PC-9 (cell line): ENCODE measurements at regions not wholly inside any gene's neighbourhood (a gene's known extent, or its start where the extent isn't known, plus 50 kb on each side); places are given as distances from the start of the nearest gene placed in this dataset.

ENCODE experiments used
- BruUV-seq: library from RNA; stranded (reverse); fragments of 400-500 nt; replicated peaks from 2 replicates; lab custom pipeline; 2021; lab: Mats Ljungman, UMichigan
- CTCF ChIA-PET: fragments of 300-600 bp; sonication (Branson Sonifier 250); formaldehyde crosslinking; loops from one replicate; lab custom pipeline; 2022; ENCODE audit warnings: antibody characterized with exemption; lab: Charles Lee
- POLR2A ChIA-PET: fragments of 300-600 bp; sonication (Branson Sonifier 250); formaldehyde crosslinking; loops from one replicate; lab custom pipeline; 2022; ENCODE audit warnings: antibody characterized with exemption; ENCODE audit not compliant: unreplicated experiment; lab: Charles Lee
- DNase-seq, 2 experiments: peaks; one replicate each; pipeline versions ENCODE4 v3.0.0 to v3.0.0-alpha.2; 2015 to 2022; ENCODE audit warnings: mixed read lengths in 1 of 2
- H2AFZ ChIP-seq: fragments of 200-600 bp; sonication (generic); 2 replicates; pipeline ENCODE4 v1.8.1; 2017; ENCODE audit warnings: antibody characterized with exemption
- H3F3A ChIP-seq: fragments of 200-600 bp; sonication (generic); 2 replicates; pipeline ENCODE4 v1.8.1; 2017; ENCODE audit warnings: antibody characterized with exemption, mild to moderate bottlenecking, low read depth; ENCODE audit not compliant: insufficient read depth
- H3K27ac ChIP-seq: fragments of 200-600 bp; sonication (generic); 2 replicates; pipeline ENCODE4 v1.6.1; 2016; ENCODE audit warnings: mixed run types
- H3K27me3 ChIP-seq: fragments of 200-600 bp; sonication (generic); 2 replicates; pipeline ENCODE4 v1.6.1; 2016; ENCODE audit warnings: low read depth, mixed run types; ENCODE audit not compliant: insufficient read depth
- H3K36me3 ChIP-seq: fragments of 200-600 bp; sonication (generic); 2 replicates; pipeline ENCODE4 v1.6.1; 2016; ENCODE audit warnings: low read depth, mixed run types
- H3K4me1 ChIP-seq: fragments of 200-600 bp; sonication (generic); replicated peaks from 2 replicates; pipeline ENCODE4 v1.6.1; 2016; ENCODE audit warnings: mixed run types; ENCODE audit not compliant: insufficient read depth
- H3K4me2 ChIP-seq: fragments of 200-600 bp; sonication (generic); 2 replicates; pipeline ENCODE4 v1.6.1; 2017; ENCODE audit warnings: mixed run types
- H3K4me3 ChIP-seq: fragments of 200-600 bp; sonication (generic); 2 replicates; pipeline ENCODE4 v1.6.1; 2016; ENCODE audit warnings: mixed run types
- H3K79me2 ChIP-seq: fragments of 200-600 bp; sonication (generic); 2 replicates; pipeline ENCODE4 v1.6.1; 2017; ENCODE audit warnings: low read depth, mixed run types
- H3K9me2 ChIP-seq: fragments of 200-600 bp; sonication (generic); 2 replicates; pipeline ENCODE4 v1.8.1; 2017; ENCODE audit warnings: mild to moderate bottlenecking; ENCODE audit not compliant: insufficient read depth
- H3K9me3 ChIP-seq: fragments of 200-600 bp; sonication (generic); 2 replicates; pipeline ENCODE4 v1.8.1; 2016; ENCODE audit warnings: low read depth; ENCODE audit not compliant: insufficient read depth
- H4K20me1 ChIP-seq: fragments of 200-600 bp; sonication (generic); 2 replicates; pipeline ENCODE4 v1.8.1; 2017; ENCODE audit not compliant: insufficient read depth
- EZH2 ChIP-seq: fragments of 200-600 bp; sonication (generic); IDR thresholded peaks from 2 replicates; pipeline ENCODE4 v1.8.0; 2017; ENCODE audit warnings: antibody characterized with exemption, low read depth
- intact Hi-C: fragments of 100-400 bp; cut with micrococcal nuclease; formaldehyde crosslinking; loops from one replicate; pipeline ENCODE4 v1.10.0; 2022; ENCODE audit not compliant: unreplicated experiment
- TF ChIP-seq, protein P1 (sequence below): fragments of 200-600 bp; sonication (generic); conservative IDR thresholded peaks from 2 replicates; pipeline ENCODE4 v1.6.1; 2017; ENCODE audit warnings: mixed run types, antibody characterized with exemption, mild to moderate bottlenecking, moderate library complexity

GRCh38 chr9:107710953-107711352 is 221.4 kb upstream of the KLF4 start:
- peak overlapping the region; percentile 29; the same call in 1 of the 2 replicates for H3K27ac ChIP-seq
- no peaks in the 10 kb centered on the region for H3K27me3 ChIP-seq
- ChIA-PET POLR2A (interaction anchor here (0.6 to 0.7 kb wide), 4 partner anchors 452 to 918 kb away, joined by 3 read pairs; no protein-coding TSS in a partner anchor), CTCF (no interaction called here)
- peaks cover 28% of the 10 kb centered on the region for H3K4me1 ChIP-seq
- no peak overlapping the region for H3K4me2 ChIP-seq
- no peaks in the 10 kb centered on the region for H3K9me2 ChIP-seq
- no peaks in the 10 kb centered on the region for H3K79me2 ChIP-seq
- H3K36me3 ChIP-seq, result no peaks in the 10 kb centered on the region
- intact Hi-C loops, result loop anchor here (1.0 kb wide), 3 partner anchors 39 to 559 kb away; no protein-coding TSS in a partner anchor
- no peak overlapping the region for H2AFZ ChIP-seq
- no peak for TF ChIP-seq EZH2
- TF ChIP-seq, protein P1, sequence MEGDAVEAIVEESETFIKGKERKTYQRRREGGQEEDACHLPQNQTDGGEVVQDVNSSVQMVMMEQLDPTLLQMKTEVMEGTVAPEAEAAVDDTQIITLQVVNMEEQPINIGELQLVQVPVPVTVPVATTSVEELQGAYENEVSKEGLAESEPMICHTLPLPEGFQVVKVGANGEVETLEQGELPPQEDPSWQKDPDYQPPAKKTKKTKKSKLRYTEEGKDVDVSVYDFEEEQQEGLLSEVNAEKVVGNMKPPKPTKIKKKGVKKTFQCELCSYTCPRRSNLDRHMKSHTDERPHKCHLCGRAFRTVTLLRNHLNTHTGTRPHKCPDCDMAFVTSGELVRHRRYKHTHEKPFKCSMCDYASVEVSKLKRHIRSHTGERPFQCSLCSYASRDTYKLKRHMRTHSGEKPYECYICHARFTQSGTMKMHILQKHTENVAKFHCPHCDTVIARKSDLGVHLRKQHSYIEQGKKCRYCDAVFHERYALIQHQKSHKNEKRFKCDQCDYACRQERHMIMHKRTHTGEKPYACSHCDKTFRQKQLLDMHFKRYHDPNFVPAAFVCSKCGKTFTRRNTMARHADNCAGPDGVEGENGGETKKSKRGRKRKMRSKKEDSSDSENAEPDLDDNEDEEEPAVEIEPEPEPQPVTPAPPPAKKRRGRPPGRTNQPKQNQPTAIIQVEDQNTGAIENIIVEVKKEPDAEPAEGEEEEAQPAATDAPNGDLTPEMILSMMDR, result no peak
- H3F3A ChIP-seq, result peaks cover 11% of the 10 kb centered on the region
- TSS peak; percentile 70 for BruUV-seq
- no peaks in the 10 kb centered on the region for H3K9me3 ChIP-seq
- H3K4me3 ChIP-seq, result no peak overlapping the region
- no peak for DNase-seq
- no peaks in the 10 kb centered on the region for H4K20me1 ChIP-seq

GRCh38 chr9:107710546-107710945 is 221.0 kb upstream of the KLF4 start:
- TF ChIP-seq EZH2, result no peak
- TF ChIP-seq, protein P1, result no peak
- Histone ChIP-seq H3K36me3 (no peaks in the 10 kb centered on the region), H3K9me2 (no peaks in the 10 kb centered on the region), H3K4me2 (no peak overlapping the region), H3K79me2 (no peaks in the 10 kb centered on the region), H3K9me3 (no peaks in the 10 kb centered on the region), H2AFZ (no peak overlapping the region), H4K20me1 (no peaks in the 10 kb centered on the region), H3K4me1 (peaks cover 28% of the 10 kb centered on the region), H3K27ac (no peak overlapping the region), H3K27me3 (no peaks in the 10 kb centered on the region), H3K4me3 (no peak overlapping the region), H3F3A (peaks cover 11% of the 10 kb centered on the region)
- CTCF ChIA-PET, result interaction anchor here (0.6 kb wide), 1 partner anchor 25 kb away, joined by 4 read pairs; no protein-coding TSS in a partner anchor
- BruUV-seq, result no TSS peak
- no peak for DNase-seq
- POLR2A ChIA-PET, result no interaction called here
- intact Hi-C loops, result no loop called here

DNA sequence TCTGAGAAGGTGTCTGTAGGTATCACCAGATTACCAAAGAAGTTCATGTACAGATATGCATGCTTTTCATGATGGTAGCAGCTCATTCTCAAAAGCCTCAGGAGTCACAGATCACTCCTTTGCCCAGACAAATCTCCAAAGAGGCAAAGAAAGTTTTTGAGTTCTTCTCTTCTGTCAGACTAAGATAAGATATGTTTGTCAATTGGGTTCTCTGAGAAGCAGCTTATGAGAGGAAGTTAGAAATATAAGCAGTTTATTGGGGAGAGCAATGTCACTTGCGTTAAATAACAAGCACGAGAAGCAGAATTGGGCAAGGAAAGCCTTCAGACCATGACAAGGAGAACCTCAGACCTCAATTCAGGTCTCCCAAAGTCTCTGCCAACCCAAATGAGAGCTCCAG is 219.2 kb upstream of the KLF4 start:
- ChIA-PET POLR2A (no interaction called here), CTCF (no interaction called here)
- Histone ChIP-seq H3K9me3 (no peaks in the 10 kb centered on the region), H3K4me3 (no peak overlapping the region), H3K9me2 (no peaks in the 10 kb centered on the region), H4K20me1 (no peaks in the 10 kb centered on the region), H2AFZ (no peak overlapping the region), H3K36me3 (no peaks in the 10 kb centered on the region), H3K79me2 (no peaks in the 10 kb centered on the region), H3F3A (peaks cover 11% of the 10 kb centered on the region), H3K27ac (no peak overlapping the region), H3K27me3 (no peaks in the 10 kb centered on the region), H3K4me2 (no peak overlapping the region), H3K4me1 (peaks cover 28% of the 10 kb centered on the region)
- TF ChIP-seq, protein P1, result no peak
- no peak for TF ChIP-seq EZH2
- BruUV-seq, result no TSS peak
- intact Hi-C loops, result no loop called here
- DNase-seq, result no peak
